ENCODE measurements at regions not wholly inside any gene's neighbourhood (a gene's known extent, or its start where the extent isn't known, plus 50 kb on each side); places are given as distances from the start of the nearest gene placed in this dataset.

- 68 to 86% (median 82%) methylated on average over 1 of the region's 1 CpG for WGBS, 4 donors
- H3K27ac ChIP-seq = no peak overlapping the region
- intact Hi-C loops (cut with DNase I) = no loop called here
- no peaks in the 10 kb centered on the region for H3K27me3 ChIP-seq
- TF ChIP-seq CTCF (IDR thresholded peaks at IDR 0.05) (no peak), POLR2A (IDR thresholded peaks at IDR 0.05) (no peak)
- H3K4me1 ChIP-seq (replicated peaks in 1 of 2) = no peaks in the 10 kb centered on the region
- H3K9me3 ChIP-seq (replicated peaks in 1 of 3) = no peaks in the 10 kb centered on the region
- no peak for DNase-seq
- H3K4me3 ChIP-seq = no peak overlapping the region
- H3K36me3 ChIP-seq (replicated peaks in 1 of 2) = no peaks in the 10 kb centered on the region
These were observed 126.1 kb downstream of the FAT4 start for GRCh38 chr4:125440814-125441213.

DNA sequence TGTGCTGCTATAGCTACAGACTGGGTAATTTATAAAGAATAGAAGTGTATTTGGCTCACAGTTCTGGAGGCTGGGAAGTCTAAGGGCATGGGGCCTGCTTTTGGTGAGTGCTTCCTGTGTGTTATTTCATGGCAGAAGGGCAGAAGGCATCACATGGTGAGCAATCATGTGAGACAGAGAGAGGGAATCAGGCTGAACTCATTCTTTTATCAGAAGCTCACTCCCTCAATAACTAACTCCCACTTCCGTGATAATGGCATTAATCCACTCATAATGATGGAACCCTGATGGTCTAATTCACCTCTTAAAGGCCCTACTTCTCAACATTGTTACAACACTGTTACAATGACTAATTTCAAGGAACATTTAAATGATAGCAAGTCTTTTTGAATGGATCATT is 129.4 kb downstream of the FAT4 start:
- TF ChIP-seq POLR2A (IDR thresholded peaks at IDR 0.05) (no peak), CTCF (IDR thresholded peaks at IDR 0.05) (no peak)
- Histone ChIP-seq H3K9me3 (replicated peaks in 1 of 3) (no peaks in the 10 kb centered on the region), H3K27me3 (no peaks in the 10 kb centered on the region), H3K27ac (no peak overlapping the region), H3K4me3 (no peak overlapping the region), H3K36me3 (replicated peaks in 1 of 2) (no peaks in the 10 kb centered on the region), H3K4me1 (replicated peaks in 1 of 2) (no peaks in the 10 kb centered on the region)
- intact Hi-C loops (cut with DNase I) = no loop called here
- 64 to 82% (median 74%) methylated on average over 1 of the region's 1 CpG for WGBS, 4 donors
- no peak for DNase-seq

GRCh38 chr4:125445525-125445924 is 130.8 kb downstream of the FAT4 start:
- Histone ChIP-seq H3K36me3 (replicated peaks in 1 of 2) (no peaks in the 10 kb centered on the region), H3K4me1 (replicated peaks in 1 of 2) (no peaks in the 10 kb centered on the region), H3K9me3 (replicated peaks in 1 of 3) (no peaks in the 10 kb centered on the region), H3K27ac (no peak overlapping the region), H3K4me3 (no peak overlapping the region), H3K27me3 (no peaks in the 10 kb centered on the region)
- no peak for TF ChIP-seq POLR2A (IDR thresholded peaks at IDR 0.05)
- TF ChIP-seq CTCF (IDR thresholded peaks at IDR 0.05) = no peak
- no peak for DNase-seq
- WGBS, 4 donors = 76 to 89% (median 81%) methylated on average over 1 of the region's 1 CpG
- intact Hi-C loops (cut with DNase I) = no loop called here

DNA sequence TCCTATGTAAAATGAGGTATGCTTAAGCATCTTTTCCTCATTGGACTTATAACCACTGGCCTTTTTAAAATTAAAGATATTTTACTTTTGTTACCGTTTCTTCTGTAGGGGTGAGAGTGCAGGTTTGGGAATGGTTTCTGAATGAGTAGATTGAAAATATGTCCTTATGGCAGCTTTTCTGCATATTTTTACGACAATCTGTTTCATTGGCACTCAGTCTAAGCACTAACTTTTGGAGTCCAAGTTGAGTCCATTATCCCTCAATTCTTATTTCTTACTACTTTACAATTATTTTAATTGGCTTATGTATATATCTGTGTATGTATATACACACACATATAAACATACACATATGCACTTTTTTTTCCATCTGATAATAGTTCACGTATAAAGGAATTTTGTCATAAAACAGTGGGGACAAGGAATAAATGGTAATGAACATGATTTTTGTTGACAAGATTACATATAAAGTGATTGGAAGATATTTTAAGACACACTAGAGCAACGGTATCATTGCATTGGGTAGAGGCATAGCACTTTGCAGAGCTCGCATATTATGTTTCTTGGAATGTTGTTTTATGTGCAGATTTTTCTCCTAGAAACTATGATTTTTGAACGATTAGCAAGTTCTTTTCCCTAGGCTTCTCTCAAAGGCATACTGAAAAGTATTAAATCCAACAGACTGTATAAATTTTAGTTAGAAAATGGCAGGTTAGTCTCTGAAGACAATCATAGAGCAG is 133.0 kb downstream of the FAT4 start:
- H3K4me1 ChIP-seq (replicated peaks in 1 of 2) = no peaks in the 10 kb centered on the region
- DNase-seq = no peak
- TF ChIP-seq CTCF (IDR thresholded peaks at IDR 0.05) (no peak), POLR2A (IDR thresholded peaks at IDR 0.05) (no peak)
- no peak overlapping the region for H3K4me3 ChIP-seq
- no peak overlapping the region for H3K27ac ChIP-seq
- no peaks in the 10 kb centered on the region for H3K9me3 ChIP-seq (replicated peaks in 1 of 3)
- no peaks in the 10 kb centered on the region for H3K27me3 ChIP-seq
- WGBS, 4 donors = 65 to 85% (median 70%) methylated on average over 5 to 6 of the region's 6 CpGs
- intact Hi-C loops (cut with DNase I) = no loop called here
- no peaks in the 10 kb centered on the region for H3K36me3 ChIP-seq (replicated peaks in 1 of 2)
